KBM-7 (cell line): ENCODE measurements at regions not wholly inside any gene's neighbourhood (a gene's known extent, or its start where the extent isn't known, plus 50 kb on each side); places are given as distances from the start of the nearest gene placed in this dataset.

Experiments
- DNase-seq: peaks from one replicate; pipeline ENCODE4 v3.0.0-alpha.2; 2015
- in situ Hi-C: fragments of 300-500 bp; cut with MboI; formaldehyde crosslinking; loops from 2 replicates; pipeline ENCODE4 v1.14.3; 2020; ENCODE audit warnings: low sequenced_read_pairs, low pct_unique_long_range_greater_than_20kb, mixed read lengths

DNA sequence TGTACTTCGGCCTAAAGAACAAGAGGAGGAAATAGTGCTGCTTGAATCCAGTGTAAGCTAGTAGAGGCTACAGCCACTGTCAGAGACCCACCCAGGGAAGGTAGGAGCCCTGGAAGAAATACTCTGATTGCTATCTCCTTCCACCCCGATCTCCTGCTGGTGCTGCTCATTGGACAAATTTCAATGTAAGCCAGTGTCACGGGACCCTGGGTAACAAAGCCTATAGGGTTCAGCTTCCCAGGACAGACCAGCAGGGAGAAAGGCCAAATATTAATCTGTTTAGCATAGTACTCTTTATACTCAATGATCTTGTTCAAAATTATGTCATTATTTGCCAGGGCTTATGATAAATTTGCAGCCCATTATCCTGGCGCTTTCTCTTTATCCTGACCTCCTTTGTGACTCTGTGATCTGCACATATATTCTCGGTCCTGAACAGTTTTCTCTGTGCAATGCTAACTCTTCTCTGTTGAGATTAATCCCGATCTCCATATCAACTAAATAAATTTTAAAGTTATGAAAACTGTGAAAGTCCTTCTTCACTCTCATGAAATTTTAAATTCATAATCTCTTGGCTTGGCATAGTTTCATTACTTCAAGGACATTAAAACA lies 218.8 kb upstream of the PREP start:
- in situ Hi-C loops, result no loop called here
- DNase-seq, result no peak

DNA sequence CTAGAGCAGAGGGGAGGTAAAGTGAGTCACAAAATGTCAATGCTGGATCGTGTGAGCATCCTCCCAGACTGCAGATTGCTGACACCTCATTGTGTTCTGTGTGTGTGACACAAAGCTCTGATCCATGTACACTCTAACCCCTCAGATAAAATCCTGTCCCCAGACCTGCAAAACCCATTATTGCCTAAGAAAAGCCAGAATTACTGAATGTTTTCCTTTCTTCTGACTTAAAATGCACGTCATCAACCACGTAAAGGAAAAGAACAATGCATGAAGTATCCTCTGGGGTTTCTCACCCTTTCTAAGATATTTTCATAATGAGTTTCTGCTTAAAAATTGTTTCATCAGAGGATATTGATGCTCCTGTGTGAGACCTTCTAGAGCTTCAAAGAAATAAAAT lies 218.0 kb upstream of the PREP start:
- in situ Hi-C loops, result no loop called here
- DNase-seq, result no peak

DNA sequence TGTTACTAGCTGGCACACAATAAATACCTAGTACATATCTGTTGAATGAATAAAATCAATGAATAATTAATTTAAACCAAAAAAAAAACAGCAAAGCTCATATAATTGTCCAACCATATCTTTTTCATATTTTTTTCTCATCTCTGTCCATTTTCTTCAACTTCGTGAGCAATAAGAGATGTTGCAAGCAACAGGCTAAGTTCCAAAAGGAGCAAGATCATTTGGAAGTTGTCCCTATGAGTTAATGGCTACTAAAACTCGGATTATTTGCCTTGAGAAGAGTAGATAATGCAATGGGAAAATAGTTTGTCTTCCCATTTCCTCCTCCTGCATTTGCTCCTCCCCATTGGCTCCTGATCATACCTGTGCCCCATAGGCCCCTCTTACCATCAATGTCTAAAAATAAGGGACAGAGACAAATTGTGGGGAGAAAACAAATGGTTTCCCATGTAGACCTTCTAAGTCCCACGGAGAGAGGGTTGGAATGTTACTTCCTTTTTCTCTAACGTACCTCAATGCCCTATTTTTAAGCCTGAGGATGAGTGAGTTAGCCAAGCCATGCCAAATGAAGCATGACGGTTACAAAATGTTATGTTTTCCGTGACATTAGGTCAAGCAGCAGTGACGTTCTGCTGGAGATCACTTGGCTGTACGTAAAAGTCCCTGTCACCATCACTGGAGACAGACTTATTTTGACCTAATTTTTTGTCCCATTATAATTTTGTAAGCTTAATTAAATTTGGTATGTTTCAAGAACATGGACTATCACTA lies 217.3 kb upstream of the PREP start:
- peak; percentile 79 for DNase-seq
- in situ Hi-C loops, result no loop called here

DNA sequence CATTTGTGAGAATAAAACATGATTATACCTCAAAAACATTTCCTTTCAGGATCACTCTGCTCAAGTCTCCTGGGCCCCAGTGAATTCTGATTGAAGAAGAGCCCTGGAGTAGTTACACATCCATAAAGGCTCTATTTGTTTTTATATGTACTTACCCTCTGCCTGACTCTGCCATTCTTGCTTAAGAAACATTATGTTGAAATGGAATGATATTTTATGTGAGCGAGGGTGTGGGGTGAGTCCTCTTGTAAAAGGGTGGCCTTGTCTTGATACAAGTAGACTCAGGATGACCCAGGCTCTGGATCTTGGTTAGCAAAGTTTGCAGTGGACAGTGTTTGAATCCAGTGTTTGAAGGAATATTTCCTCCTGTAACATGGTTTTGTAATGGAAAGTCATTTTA lies 215.4 kb upstream of the PREP start:
- in situ Hi-C loops, result no loop called here
- no peak for DNase-seq

DNA sequence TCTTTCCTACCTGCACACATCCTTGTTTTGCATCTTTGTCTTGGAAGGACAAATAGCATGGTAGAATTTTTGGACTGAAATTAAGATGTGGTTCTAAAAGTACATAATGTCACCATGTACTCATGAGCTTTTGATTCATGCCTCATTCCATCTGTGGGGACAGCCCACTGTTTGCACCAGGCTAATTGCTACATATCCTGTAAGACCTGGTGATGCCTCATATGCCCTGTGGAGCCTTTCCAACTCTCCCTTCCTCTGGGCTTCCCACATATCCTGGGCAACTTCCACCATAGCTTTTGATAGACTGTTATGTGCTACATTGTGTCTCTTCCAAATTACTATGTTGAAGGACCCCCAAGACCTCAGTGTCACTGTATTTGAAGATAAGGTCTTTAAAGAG lies 213.6 kb upstream of the PREP start:
- in situ Hi-C loops, result no loop called here
- DNase-seq, result no peak

DNA sequence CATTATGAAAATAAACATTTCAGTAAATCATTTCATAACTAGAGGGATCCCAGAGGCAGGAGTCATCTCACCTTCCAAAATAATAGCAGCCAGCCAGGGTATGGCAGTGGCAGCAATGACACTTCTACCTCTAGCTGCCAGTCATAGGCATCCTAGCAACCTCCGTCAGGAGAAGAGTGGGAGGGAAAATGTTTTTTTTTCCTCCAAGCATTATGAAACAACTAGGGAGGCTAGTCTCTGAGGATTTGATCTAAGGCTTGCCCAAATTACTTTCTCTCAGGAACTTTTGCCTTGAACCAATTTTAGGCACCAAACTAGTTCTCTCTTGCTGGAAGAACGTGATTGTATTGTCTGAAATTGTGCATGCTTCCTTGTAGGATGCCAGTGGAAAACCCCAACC lies 208.7 kb upstream of the PREP start:
- no peak for DNase-seq
- in situ Hi-C loops, result no loop called here

DNA sequence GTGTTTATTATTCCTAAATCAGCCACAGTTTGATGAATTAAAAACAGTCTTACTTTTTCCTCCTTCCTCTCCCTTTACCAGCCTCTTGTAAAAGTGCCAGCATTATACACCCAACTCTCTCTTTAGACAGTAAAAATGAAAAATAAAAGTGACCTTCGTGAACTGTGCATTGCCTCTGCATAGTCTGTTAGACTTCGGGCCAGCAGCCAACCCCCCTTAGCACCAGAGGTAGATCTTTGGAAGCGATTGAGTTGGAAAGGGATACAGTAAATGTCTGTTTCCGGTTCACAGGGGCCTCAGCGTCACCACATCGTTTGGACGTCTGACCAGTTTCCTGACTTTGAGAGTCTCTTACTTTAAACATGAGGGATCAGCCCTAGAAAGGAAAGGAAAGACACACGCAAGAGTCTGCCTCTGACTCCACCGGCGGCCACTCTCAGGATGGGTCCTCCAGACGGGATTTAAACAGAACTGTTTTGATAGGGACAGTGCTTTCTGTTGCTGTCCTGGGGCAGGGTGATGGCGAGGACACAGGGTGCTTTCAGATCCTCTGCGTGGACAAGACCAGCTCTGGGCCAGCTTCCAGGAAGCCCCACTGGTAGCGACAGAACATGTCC lies 206.6 kb upstream of the PREP start:
- in situ Hi-C loops, result no loop called here
- DNase-seq, result peak; percentile 57

DNA sequence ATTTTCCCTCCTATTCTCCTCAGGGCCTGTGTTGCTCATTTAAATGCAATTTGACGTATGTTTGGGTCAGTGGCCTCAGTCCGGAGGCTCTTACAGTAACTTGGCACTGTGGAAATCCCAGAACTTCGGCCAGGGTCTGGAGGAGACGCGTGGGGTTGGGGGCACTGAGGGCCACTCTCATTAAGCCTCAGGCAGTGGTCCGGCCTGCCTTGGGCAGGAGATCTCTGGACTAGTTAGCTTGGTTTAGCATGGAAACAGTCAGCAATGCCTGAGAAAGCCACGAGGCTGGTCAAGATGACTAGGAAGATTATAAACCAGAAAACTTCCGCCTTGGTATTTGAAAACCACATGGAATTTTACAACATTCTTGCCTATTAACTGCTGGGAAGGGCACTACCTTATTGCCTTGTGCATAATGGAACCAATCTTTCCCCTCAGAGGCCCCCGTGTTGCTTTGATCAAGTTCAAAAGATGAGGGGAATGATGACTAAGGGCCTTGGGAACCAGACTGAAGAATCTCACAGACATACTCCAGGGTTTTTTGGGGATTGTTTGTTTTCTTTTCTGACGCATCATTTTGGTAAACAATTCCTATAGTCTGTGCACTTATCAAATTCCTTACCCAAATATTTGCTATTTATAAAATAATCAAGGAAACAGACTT lies 206.0 kb upstream of the PREP start:
- DNase-seq, result no peak

DNA sequence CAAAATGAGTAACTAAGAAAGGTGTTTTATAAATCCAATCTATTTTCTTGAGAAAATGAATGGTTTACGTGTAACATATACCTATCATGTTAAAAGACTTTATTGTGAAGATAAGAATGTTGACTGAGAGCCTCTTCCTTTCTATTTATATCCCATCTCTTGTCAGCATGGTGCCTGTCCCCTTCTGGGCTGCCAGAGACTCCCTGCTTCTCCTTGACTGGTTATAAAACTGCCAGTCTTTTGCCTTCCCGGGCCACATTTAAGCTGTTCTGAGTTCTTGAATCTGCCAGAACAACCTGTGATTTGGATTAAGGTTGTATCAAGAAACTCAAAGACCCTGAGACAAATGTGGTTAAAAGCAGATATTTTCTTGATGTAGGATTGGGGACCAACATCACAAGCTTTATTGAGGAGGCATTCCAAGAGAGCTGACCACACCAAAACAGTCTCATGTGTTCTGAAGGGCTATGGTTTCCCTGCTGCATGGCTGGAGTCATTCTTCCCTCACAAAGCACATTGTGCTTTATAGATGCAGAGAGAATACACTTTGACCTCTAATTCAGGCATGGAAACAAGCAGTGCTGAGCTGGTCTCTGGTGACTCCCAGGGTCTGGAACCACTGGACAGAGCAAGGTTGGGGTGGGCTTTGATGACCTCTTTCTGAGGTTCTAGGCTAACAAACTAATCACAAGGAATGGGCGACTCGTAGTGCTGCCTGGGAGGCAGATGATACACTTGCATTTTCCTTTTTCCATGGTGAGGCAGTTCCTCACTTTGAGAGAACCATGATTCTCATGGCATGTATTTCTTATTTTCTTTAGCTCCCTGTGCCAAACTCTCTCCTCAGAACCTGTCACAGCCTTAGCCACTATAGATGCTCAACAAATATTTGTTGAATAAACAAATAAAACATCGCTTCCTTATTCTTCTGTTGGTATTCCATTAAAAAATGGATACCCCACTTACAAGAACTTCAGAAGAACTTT lies 205.0 kb upstream of the PREP start:
- DNase-seq, result no peak
- in situ Hi-C loops, result no loop called here

More for the DNA sequence above, 206.0 kb upstream of the PREP start:
- in situ Hi-C loops, result no loop called here

DNA sequence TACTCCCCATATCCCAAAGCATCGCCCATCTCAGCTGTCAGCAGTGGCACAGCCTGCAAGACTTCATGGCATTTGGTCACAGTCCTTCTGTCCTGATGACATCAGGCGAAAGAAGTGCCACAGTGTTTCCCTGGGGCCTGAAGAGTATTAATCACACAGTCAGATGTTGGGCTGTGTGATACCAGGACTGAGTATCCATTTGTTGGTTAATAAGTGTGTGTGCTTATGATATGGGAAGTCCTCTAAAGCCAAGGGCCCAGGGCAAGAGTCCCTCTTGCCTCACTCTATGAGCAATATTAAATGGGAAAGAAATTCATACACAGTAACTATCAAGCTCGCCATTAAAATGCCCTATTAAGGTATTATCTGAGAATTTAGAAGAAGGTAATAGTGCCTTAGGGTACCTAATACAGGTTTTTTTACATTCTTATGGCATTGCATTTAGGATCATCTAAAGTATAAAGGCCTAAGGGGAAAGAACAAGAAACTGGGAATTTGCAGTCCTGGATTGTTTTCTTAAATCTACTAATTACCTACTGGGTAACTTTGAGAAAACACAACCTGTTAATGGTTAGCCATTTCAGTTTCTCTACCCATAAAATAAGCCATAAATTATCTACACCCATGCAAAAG lies 204.1 kb upstream of the PREP start:
- DNase-seq, result no peak
- in situ Hi-C loops, result no loop called here

DNA sequence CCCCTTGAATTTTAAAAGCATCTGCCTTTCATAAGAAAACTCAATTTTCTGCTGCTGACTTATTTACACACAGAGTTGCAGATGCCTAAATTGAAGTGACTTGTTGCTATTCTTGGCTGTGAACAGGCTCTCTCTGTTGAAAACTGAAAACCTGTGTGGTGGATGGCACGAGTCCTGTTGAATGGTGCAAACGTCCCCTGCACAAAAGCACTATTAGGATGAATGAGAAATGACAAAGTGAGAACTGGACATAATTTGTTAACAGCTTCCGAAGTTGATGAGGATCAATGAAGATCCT lies 201.7 kb upstream of the PREP start:
- in situ Hi-C loops, result no loop called here

DNA sequence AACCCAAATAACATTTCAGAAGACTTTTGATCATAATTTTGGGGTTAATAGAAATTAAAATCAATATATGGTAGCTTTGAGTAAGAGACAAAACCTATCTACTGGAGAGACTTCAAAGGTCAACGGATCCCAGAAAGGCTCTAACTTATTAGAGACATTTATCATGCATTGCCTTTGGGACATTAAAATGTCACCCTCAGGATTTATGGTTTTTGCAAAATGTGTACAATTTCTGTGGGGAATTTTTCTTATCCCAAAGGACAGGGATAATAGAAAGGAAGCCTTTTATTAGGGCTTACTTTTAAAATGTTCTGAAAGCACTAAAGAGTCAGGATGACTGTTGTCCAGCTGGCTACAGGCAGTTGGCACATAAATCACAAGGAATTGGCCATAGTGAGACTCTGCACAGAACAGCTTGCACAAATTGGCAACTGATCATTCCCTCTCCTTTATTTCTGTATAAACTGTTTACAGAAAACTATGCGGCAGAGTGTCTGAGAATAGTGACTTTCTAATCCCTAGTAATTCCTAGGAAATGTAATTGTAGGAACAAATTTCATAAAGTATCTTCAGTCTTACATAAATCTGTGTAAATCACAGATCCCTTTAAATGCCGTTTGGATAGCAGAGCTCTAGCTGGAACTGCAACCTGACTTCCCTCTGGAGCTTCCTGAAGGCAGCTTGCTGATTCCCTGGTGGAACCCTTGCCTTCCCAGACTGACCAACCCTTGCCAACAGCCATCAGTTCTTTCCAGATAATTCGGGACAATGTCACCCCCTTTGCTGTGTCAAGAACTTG lies 201.1 kb upstream of the PREP start:
- no peak for DNase-seq
- in situ Hi-C loops, result no loop called here

More for the DNA sequence above, 201.7 kb upstream of the PREP start:
- DNase-seq, result no peak

DNA sequence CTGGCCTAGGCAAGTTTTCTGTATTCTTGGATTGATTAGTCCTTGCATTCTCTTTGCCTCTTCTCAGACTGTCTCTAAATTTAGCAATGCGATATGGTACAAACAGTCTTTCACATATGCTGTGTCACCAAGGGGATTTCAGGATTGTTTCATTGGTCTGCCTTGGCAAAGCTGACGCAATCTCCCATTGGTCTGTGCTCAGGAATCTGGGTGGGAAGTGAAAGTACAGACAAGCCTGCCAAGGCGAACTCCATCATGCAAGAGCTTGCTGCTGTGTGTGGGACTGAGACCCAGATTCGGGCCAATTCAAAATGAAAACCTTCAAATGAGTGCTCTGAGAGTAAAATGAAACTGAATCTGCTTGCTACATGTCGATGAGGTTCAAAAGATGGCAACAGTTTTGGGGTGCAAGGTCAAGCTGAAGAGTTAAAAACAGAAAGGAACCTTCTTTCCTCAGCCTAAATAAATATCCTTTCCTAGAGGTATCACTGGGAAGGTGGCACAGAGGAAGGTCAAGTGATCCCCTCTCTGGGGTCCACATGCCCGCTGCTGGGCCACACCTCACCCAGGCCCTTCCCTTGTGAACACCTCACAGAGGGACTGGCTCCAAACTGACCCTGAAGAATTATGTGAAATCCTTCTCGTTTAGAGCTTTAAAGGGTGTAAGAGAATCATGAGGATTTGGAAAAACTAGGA lies 198.8 kb upstream of the PREP start:
- no peak for DNase-seq
- in situ Hi-C loops, result no loop called here

DNA sequence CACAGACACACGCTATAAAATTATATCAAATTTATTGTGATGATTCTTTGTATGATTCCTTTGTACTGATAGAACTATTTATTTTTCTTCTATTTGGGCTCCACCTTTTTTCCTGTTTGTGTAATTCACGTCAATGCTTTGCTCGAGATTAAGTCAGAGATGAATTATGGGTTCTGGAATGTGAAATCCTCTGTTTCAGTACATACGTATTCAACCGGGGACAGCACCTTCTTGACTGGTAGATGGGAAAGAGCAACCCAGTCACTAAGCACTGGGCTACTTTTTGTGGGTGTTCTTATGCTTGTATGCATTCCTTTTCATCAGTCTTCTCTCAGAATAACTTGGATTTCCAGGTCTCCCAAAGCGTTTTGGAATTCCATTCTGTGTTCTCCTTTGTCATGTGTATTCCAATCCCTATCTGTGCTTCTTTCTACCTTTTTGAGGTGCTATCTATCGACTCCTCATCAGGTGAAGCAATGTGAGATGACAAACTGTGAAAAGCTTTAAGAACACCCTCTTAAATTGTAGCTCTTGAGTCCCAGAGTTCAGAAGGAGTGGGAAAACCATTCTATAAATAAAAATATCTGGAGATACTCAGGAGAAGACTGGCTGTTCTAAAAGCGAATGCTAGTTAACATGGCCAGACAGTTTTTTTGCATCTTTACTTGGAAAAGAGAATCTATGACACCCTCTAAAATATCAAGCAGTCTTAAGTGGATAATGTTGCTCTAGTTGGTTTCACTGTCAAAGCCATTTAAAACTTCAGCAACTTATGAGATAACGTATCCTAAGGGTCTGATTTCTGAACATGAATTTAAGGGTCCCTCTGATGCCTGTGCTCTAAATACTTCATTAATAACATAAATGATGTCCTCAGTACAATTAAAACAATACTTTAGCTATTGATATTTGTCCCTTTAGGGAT lies 197.7 kb upstream of the PREP start:
- no peak for DNase-seq
- in situ Hi-C loops, result no loop called here

DNA sequence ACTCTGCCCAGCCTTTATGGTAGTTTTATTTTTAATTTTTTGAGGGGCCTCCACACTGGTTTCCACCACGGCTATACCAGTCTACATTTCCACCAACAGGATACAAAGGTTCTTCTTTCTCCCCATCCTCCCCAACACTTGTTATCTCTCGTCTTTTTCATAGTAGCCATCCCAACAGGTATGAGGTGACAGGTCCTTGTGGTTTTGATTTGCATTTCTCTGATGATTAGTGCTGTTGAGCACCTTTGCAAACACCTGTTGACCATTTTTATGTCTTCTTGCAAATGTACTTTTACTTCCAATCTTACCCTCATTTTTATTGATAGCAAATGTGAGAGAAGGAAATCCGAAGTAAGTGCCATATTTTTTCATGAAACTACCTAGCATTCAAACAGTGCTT lies 195.4 kb upstream of the PREP start:
- in situ Hi-C loops, result no loop called here
- DNase-seq, result no peak

DNA sequence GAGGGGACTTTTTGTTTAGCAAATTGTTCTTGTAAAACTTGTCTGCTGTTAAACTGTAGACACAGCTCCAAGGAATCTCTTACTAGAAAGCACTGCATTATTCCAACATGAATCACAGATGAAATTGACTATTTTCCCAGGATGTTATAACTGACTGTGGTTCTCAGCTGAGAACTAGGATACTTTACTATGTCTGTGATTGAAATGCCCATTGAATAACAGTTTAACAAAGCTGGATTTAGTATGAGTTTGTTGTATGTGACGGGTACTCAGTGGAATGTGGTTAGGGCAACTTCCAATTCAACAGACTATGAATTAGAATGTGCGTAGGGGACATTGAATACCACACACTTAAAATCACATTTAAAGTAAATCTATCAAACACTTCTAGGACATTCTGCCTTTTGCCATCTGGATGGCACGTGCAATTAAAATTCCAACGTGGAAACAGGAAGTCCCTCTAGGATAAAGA lies 193.4 kb upstream of the PREP start:
- in situ Hi-C loops, result no loop called here
- no peak for DNase-seq
